GM23338 (cell line): ENCODE measurements at regions not wholly inside any gene's neighbourhood (a gene's known extent, or its start where the extent isn't known, plus 50 kb on each side); places are given as distances from the start of the nearest gene placed in this dataset.

ENCODE experiments used
- ATAC-seq: fragments of 200-7000 bp; cut with Tn5 transposase; 3 replicates; pipeline ENCODE4 v1.9.1; 2020
- DNase-seq: peaks from one replicate; pipeline ENCODE4 v3.0.0-alpha.2; 2015; ENCODE audit warnings: low spot score
- H2AFZ ChIP-seq: fragments of 200-600 bp; sonication (generic); 2 replicates; pipeline ENCODE4 v1.8.0; 2016; ENCODE audit warnings: antibody characterized with exemption, mild to moderate bottlenecking, moderate library complexity
- H3F3A ChIP-seq: fragments of 200-600 bp; sonication (generic); replicated peaks from 2 replicates; pipeline ENCODE4 v1.8.0; 2017; ENCODE audit warnings: antibody characterized with exemption, mixed run types, low read depth
- H3K27ac ChIP-seq: fragments of 200-600 bp; sonication (generic); 2 replicates; pipeline ENCODE4 v1.6.1; 2016; ENCODE audit warnings: low read depth
- H3K27me3 ChIP-seq: fragments of 200-600 bp; sonication (generic); 2 replicates; pipeline ENCODE4 v1.8.0; 2016; ENCODE audit warnings: mild to moderate bottlenecking, mixed run types, moderate library complexity; ENCODE audit not compliant: insufficient read depth
- H3K36me3 ChIP-seq: fragments of 200-600 bp; sonication (generic); 2 replicates; pipeline ENCODE4 v1.8.0; 2016; ENCODE audit warnings: mild to moderate bottlenecking; ENCODE audit not compliant: insufficient read depth
- H3K4me1 ChIP-seq: fragments of 200-600 bp; sonication (generic); 2 replicates; pipeline ENCODE4 v1.8.0; 2016; ENCODE audit warnings: mild to moderate bottlenecking, moderate library complexity; ENCODE audit not compliant: insufficient read depth
- H3K4me2 ChIP-seq: fragments of 200-600 bp; sonication (generic); 2 replicates; pipeline ENCODE4 v1.7.1; 2017; ENCODE audit warnings: mixed run types
- H3K4me3 ChIP-seq: fragments of 200-600 bp; sonication (generic); 2 replicates; pipeline ENCODE4 v1.6.1; 2016; ENCODE audit warnings: mixed run types
- H3K79me2 ChIP-seq: fragments of 200-600 bp; sonication (generic); replicated peaks from 2 replicates; pipeline ENCODE4 v1.8.0; 2017; ENCODE audit warnings: mild to moderate bottlenecking; ENCODE audit not compliant: insufficient read depth
- H3K9me2 ChIP-seq: fragments of 200-600 bp; sonication (generic); 2 replicates; pipeline ENCODE4 v1.8.0; 2017; ENCODE audit not compliant: insufficient read depth
- H4K20me1 ChIP-seq: fragments of 200-600 bp; sonication (generic); replicated peaks from 2 replicates; pipeline ENCODE4 v1.8.0; 2017; ENCODE audit warnings: mild to moderate bottlenecking; ENCODE audit not compliant: insufficient read depth
- H3K27ac Mint-ChIP-seq: 2 replicates; pipeline ENCODE4 v1.8.0; 2020; ENCODE audit warnings: inconsistent platforms, mild to moderate bottlenecking, moderate library complexity, mixed read lengths
- H3K27me3 Mint-ChIP-seq: 3 replicates; pipeline ENCODE4 v1.8.0; 2022; ENCODE audit warnings: low read depth, mild to moderate bottlenecking, moderate library complexity, mixed read lengths, inconsistent platforms; ENCODE audit not compliant: insufficient read depth, poor library complexity
- H3K36me3 Mint-ChIP-seq: 3 replicates; pipeline ENCODE4 v1.8.0; 2021; ENCODE audit warnings: low read depth, mild to moderate bottlenecking, inconsistent platforms, moderate library complexity, mixed read lengths
- H3K4me1 Mint-ChIP-seq: 3 replicates; pipeline ENCODE4 v1.8.0; 2020; ENCODE audit warnings: mild to moderate bottlenecking, inconsistent platforms, mixed read lengths
- H3K4me3 Mint-ChIP-seq: 3 replicates; pipeline ENCODE4 v1.8.0; 2021; ENCODE audit warnings: moderate library complexity, mild to moderate bottlenecking, inconsistent platforms, mixed read lengths
- H3K9me3 Mint-ChIP-seq: 3 replicates; pipeline ENCODE4 v1.8.0; 2020; ENCODE audit warnings: moderate library complexity, mild to moderate bottlenecking, inconsistent platforms, mixed read lengths
- CREB1 ChIP-seq: fragments of 250-450 bp; sonication (Bioruptor Pico); IDR thresholded peaks from 2 replicates; pipeline ENCODE4 v1.5.0; 2020; ENCODE audit warnings: low read depth, mild to moderate bottlenecking, moderate library complexity
- EZH2 ChIP-seq: fragments of 200-600 bp; sonication (generic); IDR thresholded peaks from one replicate; pipeline ENCODE4 v1.8.0; 2017; ENCODE audit warnings: antibody characterized with exemption, mild to moderate bottlenecking, low read depth; ENCODE audit not compliant: unreplicated experiment
- EZH2phosphoT487 ChIP-seq: fragments of 200-600 bp; sonication (generic); IDR thresholded peaks from one replicate; pipeline ENCODE4 v1.8.1; 2018; ENCODE audit warnings: antibody characterized with exemption; ENCODE audit not compliant: unreplicated experiment
- JUNB ChIP-seq: IDR thresholded peaks from one replicate; pipeline ENCODE4 v1.6.1; 2016; ENCODE audit warnings: antibody characterized with exemption; ENCODE audit not compliant: unreplicated experiment
- NANOG ChIP-seq: IDR thresholded peaks from 2 replicates; pipeline ENCODE4 v1.6.1; 2016; ENCODE audit warnings: antibody characterized with exemption, borderline replicate concordance
- POLR2AphosphoS5 ChIP-seq: IDR thresholded peaks from 2 replicates; pipeline ENCODE4 v1.6.1; 2016; ENCODE audit warnings: antibody characterized with exemption, low read depth
- STAT1 ChIP-seq: IDR thresholded peaks from one replicate; pipeline ENCODE4 v1.6.1; 2016; ENCODE audit warnings: antibody characterized with exemption; ENCODE audit not compliant: unreplicated experiment
- ZNF114 ChIP-seq: fragments of 250-450 bp; sonication (Bioruptor Pico); IDR thresholded peaks from 2 replicates; pipeline ENCODE4 v1.5.0; 2020; ENCODE audit warnings: mild to moderate bottlenecking, moderate library complexity
- ZNF331 ChIP-seq: fragments of 250-450 bp; sonication (Bioruptor Pico); IDR thresholded peaks from 2 replicates; pipeline ENCODE4 v1.5.0; 2020; ENCODE audit warnings: low read depth, mild to moderate bottlenecking, moderate library complexity
- TF ChIP-seq, protein P1 (sequence below): IDR thresholded peaks from one replicate; pipeline ENCODE4 v1.6.1; 2018; ENCODE audit warnings: antibody characterized with exemption; ENCODE audit not compliant: unreplicated experiment
- TF ChIP-seq, protein P2 (sequence below), 2 experiments: fragments of 200-600 bp in 1 of 2; sonication (generic) in 1 of 2; conservative IDR thresholded peaks; 2 replicates each; pipeline versions ENCODE4 v1.5.1 to v1.6.1; 2016 to 2017; ENCODE audit warnings: antibody characterized with exemption in 2 of 2, low read depth in 2 of 2, mild to moderate bottlenecking in 2 of 2, moderate library complexity in 1 of 2
- TF ChIP-seq, protein P3 (sequence below): fragments of 250-450 bp; sonication (Bioruptor Pico); IDR thresholded peaks from 2 replicates; pipeline ENCODE4 v1.5.0; 2020; ENCODE audit warnings: mild to moderate bottlenecking, moderate library complexity
- TF ChIP-seq, protein P4 (sequence below): IDR thresholded peaks from 2 replicates; pipeline ENCODE4 v1.6.1; 2016; ENCODE audit warnings: antibody characterized with exemption

DNA sequence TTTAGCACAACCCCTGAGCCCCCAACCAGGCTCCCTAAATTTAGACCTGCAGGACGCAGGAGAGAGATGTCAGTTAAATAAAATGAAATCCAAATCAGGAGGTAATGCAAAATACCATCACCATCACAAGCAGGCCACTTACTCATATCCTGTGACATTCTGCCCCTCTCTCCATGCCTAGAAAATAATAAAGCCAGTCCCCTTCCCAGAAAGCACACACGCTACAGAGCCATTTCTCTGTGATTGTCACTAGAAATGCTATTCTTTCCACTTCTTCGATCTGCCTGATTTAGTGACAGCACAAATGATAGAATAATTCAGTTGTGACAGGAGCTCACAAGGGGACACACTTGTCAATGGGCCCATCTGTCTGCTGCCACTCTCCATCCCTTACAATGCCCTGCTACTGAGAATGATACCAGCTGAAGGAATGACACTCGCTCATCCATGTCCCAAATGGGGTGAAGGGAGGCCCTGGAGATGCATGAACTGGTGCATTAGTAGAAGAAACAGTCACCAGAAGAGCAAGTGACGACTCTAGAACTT, 272.1 kb downstream of the SP3 start:
- Histone ChIP-seq H3K9me2 (0 out of 2 replicates have a peak, but pooled peaks cover 8% of the 10 kb centered on the region), H3K79me2 (no peaks in the 10 kb centered on the region), H3K4me2 (no peak overlapping the region), H4K20me1 (no peaks in the 10 kb centered on the region; the same call in 1 of the 2 replicates), H3K4me3 (no peak overlapping the region), H3K4me1 (no peaks in the 10 kb centered on the region), H3K27me3 (no peaks in the 10 kb centered on the region), H3F3A (no peaks in the 10 kb centered on the region), H2AFZ (no peak overlapping the region), H3K27ac (no peak overlapping the region), H3K36me3 (0 out of 2 replicates have a peak, but pooled peaks cover under 1% of the 10 kb centered on the region)
- Mint-ChIP-seq H3K4me3 (no peak overlapping the region), H3K27ac (no peak overlapping the region), H3K9me3 (no peaks in the 10 kb centered on the region), H3K27me3 (peaks cover 2% of the 10 kb centered on the region), H3K36me3 (no peaks in the 10 kb centered on the region), H3K4me1 (0 out of 3 replicates have a peak, but pooled peaks cover 2% of the 10 kb centered on the region)
- DNase-seq = no peak
- no peak for TF ChIP-seq CREB1 (CRISPR knock-in tag)
- TF ChIP-seq ZNF331 (CRISPR knock-in tag) = no peak
- no peak for TF ChIP-seq POLR2AphosphoS5
- TF ChIP-seq JUNB = no peak
- TF ChIP-seq NANOG = no peak
- TF ChIP-seq, protein P1, sequence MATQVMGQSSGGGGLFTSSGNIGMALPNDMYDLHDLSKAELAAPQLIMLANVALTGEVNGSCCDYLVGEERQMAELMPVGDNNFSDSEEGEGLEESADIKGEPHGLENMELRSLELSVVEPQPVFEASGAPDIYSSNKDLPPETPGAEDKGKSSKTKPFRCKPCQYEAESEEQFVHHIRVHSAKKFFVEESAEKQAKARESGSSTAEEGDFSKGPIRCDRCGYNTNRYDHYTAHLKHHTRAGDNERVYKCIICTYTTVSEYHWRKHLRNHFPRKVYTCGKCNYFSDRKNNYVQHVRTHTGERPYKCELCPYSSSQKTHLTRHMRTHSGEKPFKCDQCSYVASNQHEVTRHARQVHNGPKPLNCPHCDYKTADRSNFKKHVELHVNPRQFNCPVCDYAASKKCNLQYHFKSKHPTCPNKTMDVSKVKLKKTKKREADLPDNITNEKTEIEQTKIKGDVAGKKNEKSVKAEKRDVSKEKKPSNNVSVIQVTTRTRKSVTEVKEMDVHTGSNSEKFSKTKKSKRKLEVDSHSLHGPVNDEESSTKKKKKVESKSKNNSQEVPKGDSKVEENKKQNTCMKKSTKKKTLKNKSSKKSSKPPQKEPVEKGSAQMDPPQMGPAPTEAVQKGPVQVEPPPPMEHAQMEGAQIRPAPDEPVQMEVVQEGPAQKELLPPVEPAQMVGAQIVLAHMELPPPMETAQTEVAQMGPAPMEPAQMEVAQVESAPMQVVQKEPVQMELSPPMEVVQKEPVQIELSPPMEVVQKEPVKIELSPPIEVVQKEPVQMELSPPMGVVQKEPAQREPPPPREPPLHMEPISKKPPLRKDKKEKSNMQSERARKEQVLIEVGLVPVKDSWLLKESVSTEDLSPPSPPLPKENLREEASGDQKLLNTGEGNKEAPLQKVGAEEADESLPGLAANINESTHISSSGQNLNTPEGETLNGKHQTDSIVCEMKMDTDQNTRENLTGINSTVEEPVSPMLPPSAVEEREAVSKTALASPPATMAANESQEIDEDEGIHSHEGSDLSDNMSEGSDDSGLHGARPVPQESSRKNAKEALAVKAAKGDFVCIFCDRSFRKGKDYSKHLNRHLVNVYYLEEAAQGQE = no peak
- TF ChIP-seq, protein P2, sequence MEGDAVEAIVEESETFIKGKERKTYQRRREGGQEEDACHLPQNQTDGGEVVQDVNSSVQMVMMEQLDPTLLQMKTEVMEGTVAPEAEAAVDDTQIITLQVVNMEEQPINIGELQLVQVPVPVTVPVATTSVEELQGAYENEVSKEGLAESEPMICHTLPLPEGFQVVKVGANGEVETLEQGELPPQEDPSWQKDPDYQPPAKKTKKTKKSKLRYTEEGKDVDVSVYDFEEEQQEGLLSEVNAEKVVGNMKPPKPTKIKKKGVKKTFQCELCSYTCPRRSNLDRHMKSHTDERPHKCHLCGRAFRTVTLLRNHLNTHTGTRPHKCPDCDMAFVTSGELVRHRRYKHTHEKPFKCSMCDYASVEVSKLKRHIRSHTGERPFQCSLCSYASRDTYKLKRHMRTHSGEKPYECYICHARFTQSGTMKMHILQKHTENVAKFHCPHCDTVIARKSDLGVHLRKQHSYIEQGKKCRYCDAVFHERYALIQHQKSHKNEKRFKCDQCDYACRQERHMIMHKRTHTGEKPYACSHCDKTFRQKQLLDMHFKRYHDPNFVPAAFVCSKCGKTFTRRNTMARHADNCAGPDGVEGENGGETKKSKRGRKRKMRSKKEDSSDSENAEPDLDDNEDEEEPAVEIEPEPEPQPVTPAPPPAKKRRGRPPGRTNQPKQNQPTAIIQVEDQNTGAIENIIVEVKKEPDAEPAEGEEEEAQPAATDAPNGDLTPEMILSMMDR (conservative IDR thresholded peaks at IDR 0.05; ENCODE audit: low read depth in 2 of 2) = no peak
- TF ChIP-seq EZH2 = no peak
- no peak for TF ChIP-seq STAT1
- TF ChIP-seq, protein P3, sequence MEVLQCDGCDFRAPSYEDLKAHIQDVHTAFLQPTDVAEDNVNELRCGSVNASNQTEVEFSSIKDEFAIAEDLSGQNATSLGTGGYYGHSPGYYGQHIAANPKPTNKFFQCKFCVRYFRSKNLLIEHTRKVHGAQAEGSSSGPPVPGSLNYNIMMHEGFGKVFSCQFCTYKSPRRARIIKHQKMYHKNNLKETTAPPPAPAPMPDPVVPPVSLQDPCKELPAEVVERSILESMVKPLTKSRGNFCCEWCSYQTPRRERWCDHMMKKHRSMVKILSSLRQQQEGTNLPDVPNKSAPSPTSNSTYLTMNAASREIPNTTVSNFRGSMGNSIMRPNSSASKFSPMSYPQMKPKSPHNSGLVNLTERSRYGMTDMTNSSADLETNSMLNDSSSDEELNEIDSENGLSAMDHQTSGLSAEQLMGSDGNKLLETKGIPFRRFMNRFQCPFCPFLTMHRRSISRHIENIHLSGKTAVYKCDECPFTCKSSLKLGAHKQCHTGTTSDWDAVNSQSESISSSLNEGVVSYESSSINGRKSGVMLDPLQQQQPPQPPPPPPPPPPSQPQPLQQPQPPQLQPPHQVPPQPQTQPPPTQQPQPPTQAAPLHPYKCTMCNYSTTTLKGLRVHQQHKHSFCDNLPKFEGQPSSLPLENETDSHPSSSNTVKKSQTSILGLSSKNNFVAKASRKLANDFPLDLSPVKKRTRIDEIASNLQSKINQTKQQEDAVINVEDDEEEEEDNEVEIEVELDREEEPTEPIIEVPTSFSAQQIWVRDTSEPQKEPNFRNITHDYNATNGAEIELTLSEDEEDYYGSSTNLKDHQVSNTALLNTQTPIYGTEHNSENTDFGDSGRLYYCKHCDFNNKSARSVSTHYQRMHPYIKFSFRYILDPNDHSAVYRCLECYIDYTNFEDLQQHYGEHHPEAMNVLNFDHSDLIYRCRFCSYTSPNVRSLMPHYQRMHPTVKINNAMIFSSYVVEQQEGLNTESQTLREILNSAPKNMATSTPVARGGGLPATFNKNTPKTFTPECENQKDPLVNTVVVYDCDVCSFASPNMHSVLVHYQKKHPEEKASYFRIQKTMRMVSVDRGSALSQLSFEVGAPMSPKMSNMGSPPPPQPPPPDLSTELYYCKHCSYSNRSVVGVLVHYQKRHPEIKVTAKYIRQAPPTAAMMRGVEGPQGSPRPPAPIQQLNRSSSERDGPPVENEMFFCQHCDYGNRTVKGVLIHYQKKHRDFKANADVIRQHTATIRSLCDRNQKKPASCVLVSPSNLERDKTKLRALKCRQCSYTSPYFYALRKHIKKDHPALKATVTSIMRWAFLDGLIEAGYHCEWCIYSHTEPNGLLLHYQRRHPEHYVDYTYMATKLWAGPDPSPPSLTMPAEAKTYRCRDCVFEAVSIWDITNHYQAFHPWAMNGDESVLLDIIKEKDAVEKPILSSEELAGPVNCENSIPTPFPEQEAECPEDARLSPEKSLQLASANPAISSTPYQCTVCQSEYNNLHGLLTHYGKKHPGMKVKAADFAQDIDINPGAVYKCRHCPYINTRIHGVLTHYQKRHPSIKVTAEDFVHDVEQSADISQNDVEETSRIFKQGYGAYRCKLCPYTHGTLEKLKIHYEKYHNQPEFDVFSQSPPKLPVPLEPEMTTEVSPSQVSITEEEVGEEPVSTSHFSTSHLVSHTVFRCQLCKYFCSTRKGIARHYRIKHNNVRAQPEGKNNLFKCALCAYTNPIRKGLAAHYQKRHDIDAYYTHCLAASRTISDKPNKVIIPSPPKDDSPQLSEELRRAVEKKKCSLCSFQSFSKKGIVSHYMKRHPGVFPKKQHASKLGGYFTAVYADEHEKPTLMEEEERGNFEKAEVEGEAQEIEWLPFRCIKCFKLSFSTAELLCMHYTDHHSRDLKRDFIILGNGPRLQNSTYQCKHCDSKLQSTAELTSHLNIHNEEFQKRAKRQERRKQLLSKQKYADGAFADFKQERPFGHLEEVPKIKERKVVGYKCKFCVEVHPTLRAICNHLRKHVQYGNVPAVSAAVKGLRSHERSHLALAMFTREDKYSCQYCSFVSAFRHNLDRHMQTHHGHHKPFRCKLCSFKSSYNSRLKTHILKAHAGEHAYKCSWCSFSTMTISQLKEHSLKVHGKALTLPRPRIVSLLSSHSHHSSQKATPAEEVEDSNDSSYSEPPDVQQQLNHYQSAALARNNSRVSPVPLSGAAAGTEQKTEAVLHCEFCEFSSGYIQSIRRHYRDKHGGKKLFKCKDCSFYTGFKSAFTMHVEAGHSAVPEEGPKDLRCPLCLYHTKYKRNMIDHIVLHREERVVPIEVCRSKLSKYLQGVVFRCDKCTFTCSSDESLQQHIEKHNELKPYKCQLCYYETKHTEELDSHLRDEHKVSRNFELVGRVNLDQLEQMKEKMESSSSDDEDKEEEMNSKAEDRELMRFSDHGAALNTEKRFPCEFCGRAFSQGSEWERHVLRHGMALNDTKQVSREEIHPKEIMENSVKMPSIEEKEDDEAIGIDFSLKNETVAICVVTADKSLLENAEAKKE = no peak
- no peak for TF ChIP-seq ZNF114 (CRISPR knock-in tag)
- TF ChIP-seq EZH2phosphoT487 = no peak
- TF ChIP-seq, protein P4, sequence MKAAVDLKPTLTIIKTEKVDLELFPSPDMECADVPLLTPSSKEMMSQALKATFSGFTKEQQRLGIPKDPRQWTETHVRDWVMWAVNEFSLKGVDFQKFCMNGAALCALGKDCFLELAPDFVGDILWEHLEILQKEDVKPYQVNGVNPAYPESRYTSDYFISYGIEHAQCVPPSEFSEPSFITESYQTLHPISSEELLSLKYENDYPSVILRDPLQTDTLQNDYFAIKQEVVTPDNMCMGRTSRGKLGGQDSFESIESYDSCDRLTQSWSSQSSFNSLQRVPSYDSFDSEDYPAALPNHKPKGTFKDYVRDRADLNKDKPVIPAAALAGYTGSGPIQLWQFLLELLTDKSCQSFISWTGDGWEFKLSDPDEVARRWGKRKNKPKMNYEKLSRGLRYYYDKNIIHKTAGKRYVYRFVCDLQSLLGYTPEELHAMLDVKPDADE = no peak
- no peak for ATAC-seq
